Keratinocyte (primary cell): ENCODE measurements at regions not wholly inside any gene's neighbourhood (a gene's known extent, or its start where the extent isn't known, plus 50 kb on each side); places are given as distances from the start of the nearest gene placed in this dataset.

Source experiments
- EZH2 ChIP-seq: IDR thresholded peaks from one replicate; pipeline ENCODE4 v1.6.1; 2012; ENCODE audit warnings: inconsistent platforms, mild to moderate bottlenecking, low read length, moderate library complexity
- TF ChIP-seq, protein P1 (sequence below), 3 experiments: IDR thresholded peaks in 1 of 3; conservative IDR thresholded peaks in 1 of 3; optimal IDR thresholded peaks in 1 of 3; 2 replicates in 2 of 3; 3 replicates in 1 of 3; pipeline versions ENCODE3 to v1.5.1; 2011; ENCODE audit warnings: low read length in 3 of 3, mild to moderate bottlenecking in 3 of 3, moderate library complexity in 2 of 3, control low read depth in 1 of 3, inconsistent platforms in 1 of 3; ENCODE audit not compliant: insufficient read depth in 2 of 3; ENCODE audit errors: extremely low read depth in 1 of 3

GRCh38 chr2:194700726-194701125, 956.3 kb upstream of the SLC39A10 start:
- TF ChIP-seq, protein P1, sequence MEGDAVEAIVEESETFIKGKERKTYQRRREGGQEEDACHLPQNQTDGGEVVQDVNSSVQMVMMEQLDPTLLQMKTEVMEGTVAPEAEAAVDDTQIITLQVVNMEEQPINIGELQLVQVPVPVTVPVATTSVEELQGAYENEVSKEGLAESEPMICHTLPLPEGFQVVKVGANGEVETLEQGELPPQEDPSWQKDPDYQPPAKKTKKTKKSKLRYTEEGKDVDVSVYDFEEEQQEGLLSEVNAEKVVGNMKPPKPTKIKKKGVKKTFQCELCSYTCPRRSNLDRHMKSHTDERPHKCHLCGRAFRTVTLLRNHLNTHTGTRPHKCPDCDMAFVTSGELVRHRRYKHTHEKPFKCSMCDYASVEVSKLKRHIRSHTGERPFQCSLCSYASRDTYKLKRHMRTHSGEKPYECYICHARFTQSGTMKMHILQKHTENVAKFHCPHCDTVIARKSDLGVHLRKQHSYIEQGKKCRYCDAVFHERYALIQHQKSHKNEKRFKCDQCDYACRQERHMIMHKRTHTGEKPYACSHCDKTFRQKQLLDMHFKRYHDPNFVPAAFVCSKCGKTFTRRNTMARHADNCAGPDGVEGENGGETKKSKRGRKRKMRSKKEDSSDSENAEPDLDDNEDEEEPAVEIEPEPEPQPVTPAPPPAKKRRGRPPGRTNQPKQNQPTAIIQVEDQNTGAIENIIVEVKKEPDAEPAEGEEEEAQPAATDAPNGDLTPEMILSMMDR (optimal IDR thresholded peaks at IDR 0.05 in 1 of 3, IDR thresholded peaks at IDR 0.05 in 1 of 3, conservative IDR thresholded peaks at IDR 0.05 in 1 of 3; ENCODE audit: extremely low read depth in 1 of 3, insufficient read depth in 2 of 3, low read length in 3 of 3): no peak
- no peak for TF ChIP-seq EZH2
